ENCODE measurements at regions not wholly inside any gene's neighbourhood (a gene's known extent, or its start where the extent isn't known, plus 50 kb on each side); places are given as distances from the start of the nearest gene placed in this dataset.

DNA sequence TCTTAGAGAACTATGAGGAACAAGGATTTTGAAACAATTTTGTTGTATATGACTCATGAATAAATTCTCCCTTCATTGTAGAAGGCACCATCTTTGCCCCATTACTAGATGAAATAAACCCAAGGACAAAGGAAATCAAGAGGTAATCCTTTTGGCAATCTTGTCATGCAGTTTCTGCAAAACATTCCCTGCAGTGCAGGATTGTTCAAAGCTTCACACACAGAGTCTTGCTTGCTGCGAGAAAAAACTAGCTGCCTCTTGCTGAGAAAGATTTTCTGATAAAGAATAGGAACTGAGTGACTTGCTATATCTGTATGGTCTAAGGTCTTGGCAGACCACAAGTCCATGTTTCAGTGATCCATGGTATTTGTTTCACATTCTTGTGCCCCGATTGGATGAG lies 657.4 kb upstream of the ADGRL4 start:
- ChIA-PET POLR2A (no interaction called here), CTCF (no interaction called here)
- H3K9me3 Mint-ChIP-seq: peaks cover 2% of the 10 kb centered on the region
- H3K27ac Mint-ChIP-seq: no peak overlapping the region
- TF ChIP-seq, protein P1, sequence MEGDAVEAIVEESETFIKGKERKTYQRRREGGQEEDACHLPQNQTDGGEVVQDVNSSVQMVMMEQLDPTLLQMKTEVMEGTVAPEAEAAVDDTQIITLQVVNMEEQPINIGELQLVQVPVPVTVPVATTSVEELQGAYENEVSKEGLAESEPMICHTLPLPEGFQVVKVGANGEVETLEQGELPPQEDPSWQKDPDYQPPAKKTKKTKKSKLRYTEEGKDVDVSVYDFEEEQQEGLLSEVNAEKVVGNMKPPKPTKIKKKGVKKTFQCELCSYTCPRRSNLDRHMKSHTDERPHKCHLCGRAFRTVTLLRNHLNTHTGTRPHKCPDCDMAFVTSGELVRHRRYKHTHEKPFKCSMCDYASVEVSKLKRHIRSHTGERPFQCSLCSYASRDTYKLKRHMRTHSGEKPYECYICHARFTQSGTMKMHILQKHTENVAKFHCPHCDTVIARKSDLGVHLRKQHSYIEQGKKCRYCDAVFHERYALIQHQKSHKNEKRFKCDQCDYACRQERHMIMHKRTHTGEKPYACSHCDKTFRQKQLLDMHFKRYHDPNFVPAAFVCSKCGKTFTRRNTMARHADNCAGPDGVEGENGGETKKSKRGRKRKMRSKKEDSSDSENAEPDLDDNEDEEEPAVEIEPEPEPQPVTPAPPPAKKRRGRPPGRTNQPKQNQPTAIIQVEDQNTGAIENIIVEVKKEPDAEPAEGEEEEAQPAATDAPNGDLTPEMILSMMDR (IDR thresholded peaks at IDR 0.05): no peak
- H3K4me3 Mint-ChIP-seq: no peak overlapping the region
- H3K27me3 Mint-ChIP-seq: no peaks in the 10 kb centered on the region
- intact Hi-C loops (cut with micrococcal nuclease): no loop called here
- ATAC-seq (ENCODE audit: low read depth): no peak
- H3K4me1 Mint-ChIP-seq: peaks cover 11% of the 10 kb centered on the region
- H3K36me3 Mint-ChIP-seq (ENCODE audit: low read depth): no peaks in the 10 kb centered on the region
- no peak for DNase-seq

DNA sequence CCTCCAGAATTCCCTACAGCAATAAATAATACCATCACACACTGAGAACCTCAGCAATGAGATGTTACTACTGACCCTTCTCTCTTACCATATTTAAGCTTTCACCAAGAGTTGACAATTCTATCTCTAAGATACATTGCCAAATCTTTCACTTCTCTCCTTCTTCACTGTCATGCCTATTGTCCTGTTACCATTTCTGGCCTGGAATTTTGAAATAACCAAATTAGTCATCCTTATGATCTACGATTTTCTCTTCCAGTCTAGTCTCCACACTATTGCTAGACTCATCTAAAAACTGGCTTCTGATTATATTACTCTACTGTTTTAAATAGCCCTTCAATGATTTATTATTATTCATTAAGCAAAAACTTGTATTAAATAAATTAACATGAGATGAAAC lies 656.1 kb upstream of the ADGRL4 start:
- Mint-ChIP-seq H3K4me1 (no peaks in the 10 kb centered on the region), H3K27ac (no peak overlapping the region), H3K36me3 (ENCODE audit: low read depth) (no peaks in the 10 kb centered on the region), H3K27me3 (no peaks in the 10 kb centered on the region), H3K9me3 (peaks cover 2% of the 10 kb centered on the region), H3K4me3 (no peak overlapping the region)
- DNase-seq (no peak), ATAC-seq (ENCODE audit: low read depth) (no peak)
- ChIA-PET POLR2A (no interaction called here), CTCF (no interaction called here)
- TF ChIP-seq, protein P1 (IDR thresholded peaks at IDR 0.05): no peak
- intact Hi-C loops (cut with micrococcal nuclease): no loop called here

DNA sequence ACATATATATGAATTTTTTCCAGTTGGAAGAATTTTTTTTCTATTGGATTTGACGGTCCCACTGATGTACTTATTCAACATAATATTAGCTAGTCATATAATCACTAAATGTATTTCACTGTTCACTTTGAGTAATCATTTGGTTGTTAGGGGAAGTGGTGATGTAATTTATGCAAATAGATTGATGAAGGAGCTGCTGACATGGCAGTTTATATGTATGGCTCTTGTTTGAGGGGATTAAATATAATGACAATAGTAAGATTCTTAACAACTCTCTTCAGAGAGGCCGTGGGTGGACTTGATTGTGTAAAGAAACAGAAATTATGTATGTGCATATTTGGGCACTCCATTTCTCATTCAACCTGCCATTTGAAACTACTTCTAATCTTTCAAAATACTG lies 653.6 kb upstream of the ADGRL4 start:
- no peaks in the 10 kb centered on the region for H3K27me3 Mint-ChIP-seq
- H3K27ac Mint-ChIP-seq: no peak overlapping the region
- no peaks in the 10 kb centered on the region for H3K4me1 Mint-ChIP-seq
- DNase-seq (no peak), ATAC-seq (ENCODE audit: low read depth) (peak; percentile 10)
- no peak overlapping the region for H3K4me3 Mint-ChIP-seq
- H3K9me3 Mint-ChIP-seq: peaks cover 2% of the 10 kb centered on the region
- CTCF ChIA-PET: no interaction called here
- POLR2A ChIA-PET: no interaction called here
- intact Hi-C loops (cut with micrococcal nuclease): no loop called here
- no peaks in the 10 kb centered on the region for H3K36me3 Mint-ChIP-seq (ENCODE audit: low read depth)
- TF ChIP-seq, protein P1 (IDR thresholded peaks at IDR 0.05): no peak

DNA sequence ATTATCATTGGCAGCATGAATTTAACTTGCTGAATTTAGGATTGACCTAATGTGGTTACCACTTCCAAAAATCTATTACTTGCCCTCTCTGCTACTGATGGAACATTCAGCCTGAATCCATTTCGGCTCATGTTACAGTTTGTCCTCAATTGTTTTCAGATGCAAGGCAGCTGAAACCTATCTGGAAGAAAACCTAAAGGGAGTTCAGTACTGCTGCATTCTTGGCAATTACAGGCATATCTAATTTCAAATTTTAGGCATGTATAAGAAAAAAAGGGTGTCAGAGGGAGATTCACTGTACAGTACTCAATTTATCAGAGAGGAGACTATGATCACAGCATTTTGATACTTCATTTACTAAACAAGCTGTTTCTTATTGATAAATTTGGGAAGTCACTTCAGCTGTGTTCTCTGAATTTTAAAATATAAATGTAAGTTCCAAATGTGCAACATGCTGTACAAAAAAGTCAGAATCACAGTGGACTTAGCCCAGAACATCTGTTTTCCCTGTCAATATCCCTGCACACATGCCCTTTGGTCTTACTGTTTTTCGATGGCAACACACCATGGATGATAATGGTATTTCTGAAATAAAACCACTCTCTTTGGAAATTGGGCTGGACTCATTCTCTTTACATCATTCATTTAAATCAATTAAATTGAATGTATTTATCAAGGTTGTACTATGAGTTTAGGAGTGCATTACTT lies 651.6 kb upstream of the ADGRL4 start:
- ATAC-seq (ENCODE audit: low read depth) (no peak), DNase-seq (no peak)
- no peak overlapping the region for H3K4me3 Mint-ChIP-seq
- no peak overlapping the region for H3K27ac Mint-ChIP-seq
- intact Hi-C loops (cut with micrococcal nuclease): no loop called here
- H3K27me3 Mint-ChIP-seq: no peaks in the 10 kb centered on the region
- ChIA-PET CTCF (no interaction called here), POLR2A (no interaction called here)
- peaks cover 2% of the 10 kb centered on the region for H3K9me3 Mint-ChIP-seq
- H3K36me3 Mint-ChIP-seq (ENCODE audit: low read depth): no peaks in the 10 kb centered on the region
- H3K4me1 Mint-ChIP-seq: no peaks in the 10 kb centered on the region
- TF ChIP-seq, protein P1 (IDR thresholded peaks at IDR 0.05): no peak

DNA sequence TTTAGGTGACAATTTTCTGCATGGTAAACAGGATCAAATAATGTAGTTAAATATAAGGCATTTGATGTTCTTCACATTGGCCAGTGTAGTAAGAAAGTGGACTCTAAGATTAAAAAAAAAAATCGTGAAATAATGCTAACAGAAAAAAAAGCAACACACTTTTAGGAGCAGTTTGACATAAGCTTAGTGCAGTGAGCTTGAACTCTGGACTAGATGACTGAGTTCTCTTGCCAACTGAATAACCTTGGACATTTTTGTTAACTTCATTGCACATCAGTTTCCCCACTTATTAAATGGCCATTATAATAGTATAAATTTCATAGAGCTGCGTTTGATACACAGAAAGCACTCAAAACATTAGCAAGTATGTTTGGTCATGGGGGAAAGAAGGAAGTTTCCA lies 649.3 kb upstream of the ADGRL4 start:
- TF ChIP-seq, protein P1 (IDR thresholded peaks at IDR 0.05): no peak
- Mint-ChIP-seq H3K4me1 (no peaks in the 10 kb centered on the region), H3K4me3 (no peak overlapping the region), H3K27ac (no peak overlapping the region), H3K27me3 (no peaks in the 10 kb centered on the region), H3K9me3 (peaks cover 5% of the 10 kb centered on the region), H3K36me3 (ENCODE audit: low read depth) (no peaks in the 10 kb centered on the region)
- DNase-seq: no peak
- ATAC-seq (ENCODE audit: low read depth): no peak
- intact Hi-C loops (cut with micrococcal nuclease): no loop called here
- ChIA-PET POLR2A (no interaction called here), CTCF (no interaction called here)
